AG09319 (cell line): ENCODE measurements at regions not wholly inside any gene's neighbourhood (a gene's known extent, or its start where the extent isn't known, plus 50 kb on each side); places are given as distances from the start of the nearest gene placed in this dataset.

Experiments
- DNase-seq: peaks from one replicate; pipeline ENCODE4 v3.0.0-alpha.2; 2010; ENCODE audit warnings: low read depth; ENCODE audit errors: extremely low read depth
- TF ChIP-seq, protein P1 (sequence below): IDR thresholded peaks from 2 replicates; pipeline ENCODE4 v1.5.1; 2011; ENCODE audit warnings: low read depth, mild to moderate bottlenecking, inconsistent platforms, low read length, moderate library complexity

DNA sequence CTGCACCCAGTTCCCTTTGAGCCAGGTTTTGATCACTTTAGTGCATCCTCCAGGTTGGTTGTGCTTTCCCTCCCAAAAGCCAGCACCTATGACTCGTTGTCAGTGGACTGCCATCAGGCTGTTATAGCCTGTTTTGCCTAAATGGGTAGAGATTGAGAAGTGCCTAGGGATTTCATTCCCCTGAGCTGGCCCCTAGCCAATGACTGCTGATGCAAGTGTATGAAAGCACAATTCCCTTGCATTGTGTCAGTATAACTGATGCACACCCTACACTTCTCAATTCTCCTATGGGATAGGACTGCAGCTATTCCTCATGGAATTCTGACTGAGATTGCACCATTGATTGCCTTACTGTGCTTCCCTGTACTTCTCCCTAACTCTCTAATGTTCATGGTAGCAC is 102.1 kb upstream of the ARPP21 start:
- no peak for DNase-seq
- TF ChIP-seq, protein P1, sequence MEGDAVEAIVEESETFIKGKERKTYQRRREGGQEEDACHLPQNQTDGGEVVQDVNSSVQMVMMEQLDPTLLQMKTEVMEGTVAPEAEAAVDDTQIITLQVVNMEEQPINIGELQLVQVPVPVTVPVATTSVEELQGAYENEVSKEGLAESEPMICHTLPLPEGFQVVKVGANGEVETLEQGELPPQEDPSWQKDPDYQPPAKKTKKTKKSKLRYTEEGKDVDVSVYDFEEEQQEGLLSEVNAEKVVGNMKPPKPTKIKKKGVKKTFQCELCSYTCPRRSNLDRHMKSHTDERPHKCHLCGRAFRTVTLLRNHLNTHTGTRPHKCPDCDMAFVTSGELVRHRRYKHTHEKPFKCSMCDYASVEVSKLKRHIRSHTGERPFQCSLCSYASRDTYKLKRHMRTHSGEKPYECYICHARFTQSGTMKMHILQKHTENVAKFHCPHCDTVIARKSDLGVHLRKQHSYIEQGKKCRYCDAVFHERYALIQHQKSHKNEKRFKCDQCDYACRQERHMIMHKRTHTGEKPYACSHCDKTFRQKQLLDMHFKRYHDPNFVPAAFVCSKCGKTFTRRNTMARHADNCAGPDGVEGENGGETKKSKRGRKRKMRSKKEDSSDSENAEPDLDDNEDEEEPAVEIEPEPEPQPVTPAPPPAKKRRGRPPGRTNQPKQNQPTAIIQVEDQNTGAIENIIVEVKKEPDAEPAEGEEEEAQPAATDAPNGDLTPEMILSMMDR, result no peak

GRCh38 chr3:35544976-35545375 is 94.3 kb upstream of the ARPP21 start:
- DNase-seq, result no peak
- TF ChIP-seq, protein P1, result no peak

GRCh38 chr3:35549690-35550089 is 89.6 kb upstream of the ARPP21 start:
- TF ChIP-seq, protein P1, result no peak
- DNase-seq, result no peak

GRCh38 chr3:35562141-35562540 is 77.2 kb upstream of the ARPP21 start:
- DNase-seq, result no peak
- TF ChIP-seq, protein P1, result no peak

- DNase-seq, result no peak
- TF ChIP-seq, protein P1, result no peak
These were observed 74.3 kb upstream of the ARPP21 start for GRCh38 chr3:35565048-35565447.
